Immature natural killer cell (primary cell): ENCODE measurements at regions not wholly inside any gene's neighbourhood (a gene's known extent, or its start where the extent isn't known, plus 50 kb on each side); places are given as distances from the start of the nearest gene placed in this dataset.

ENCODE experiments used
- DNase-seq, 3 donors: peaks; one replicate each; pipeline ENCODE4 v3.0.0; 2022; ENCODE audit warnings: mixed read lengths in 1 of 3
- H3K27ac Mint-ChIP-seq, 6 donors: one replicate each; pipeline ENCODE4 v1.8.0; 2020; ENCODE audit warnings: mixed read lengths in 6 of 6, mild to moderate bottlenecking in 5 of 6, inconsistent platforms in 4 of 6, moderate library complexity in 3 of 6
- H3K27me3 Mint-ChIP-seq, 3 donors: one replicate each; pipeline ENCODE4 v1.8.0; 2020 to 2021; ENCODE audit warnings: low read depth in 3 of 3, mild to moderate bottlenecking in 3 of 3, mixed read lengths in 3 of 3, moderate library complexity in 3 of 3, inconsistent platforms in 1 of 3
- H3K36me3 Mint-ChIP-seq, 3 donors: one replicate each; pipeline ENCODE4 v1.8.0; 2020; ENCODE audit warnings: mixed read lengths in 3 of 3, inconsistent platforms in 2 of 3, mild to moderate bottlenecking in 2 of 3
- H3K4me1 Mint-ChIP-seq, 2 donors: one replicate each; pipeline ENCODE4 v1.8.0; 2020; ENCODE audit warnings: inconsistent platforms in 2 of 2, mild to moderate bottlenecking in 2 of 2, mixed read lengths in 2 of 2, moderate library complexity in 1 of 2
- H3K4me3 Mint-ChIP-seq, 5 donors: one replicate each; pipeline ENCODE4 v1.8.0; 2020; ENCODE audit warnings: mild to moderate bottlenecking in 5 of 5, mixed read lengths in 5 of 5, inconsistent platforms in 3 of 5, moderate library complexity in 3 of 5
- H3K9me3 Mint-ChIP-seq, 6 donors: one replicate each; pipeline ENCODE4 v1.8.0; 2020; ENCODE audit warnings: mild to moderate bottlenecking in 6 of 6, mixed read lengths in 6 of 6, inconsistent platforms in 4 of 6, moderate library complexity in 3 of 6

DNA sequence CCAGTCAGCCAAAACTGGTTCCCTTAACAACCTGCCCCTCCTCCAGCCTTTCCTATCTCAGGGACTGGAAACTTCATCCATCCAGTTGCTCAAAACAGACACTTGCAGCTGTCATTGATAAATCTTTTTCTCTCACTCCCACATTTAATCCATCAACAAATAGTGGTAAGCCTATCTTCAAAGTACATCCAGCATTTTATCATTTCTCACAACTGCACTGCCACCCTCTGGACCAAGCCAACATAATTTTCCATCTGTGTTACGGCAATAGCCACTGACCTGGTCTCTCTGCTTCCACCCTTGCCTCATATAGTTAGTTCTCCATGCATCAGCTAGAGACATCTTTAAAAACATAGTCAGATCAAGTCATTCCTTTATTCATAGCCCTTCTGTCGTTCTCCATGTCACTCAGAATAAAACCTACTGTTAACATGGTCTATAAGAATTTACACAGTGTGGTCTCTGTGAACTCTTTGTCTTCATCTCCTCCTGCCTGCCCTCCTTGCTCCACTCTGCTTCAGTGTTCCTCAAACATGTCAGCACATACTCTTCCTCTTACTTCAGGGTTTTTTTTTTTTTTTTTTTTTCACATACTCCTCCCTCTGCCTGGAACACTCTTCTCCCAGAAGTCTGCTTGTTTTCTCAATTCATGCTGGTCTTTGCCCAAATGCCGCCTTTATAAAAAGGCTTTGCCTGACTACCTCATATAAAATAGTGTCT, 102.5 kb upstream of the COL6A5 start:
- Mint-ChIP-seq H3K27me3 (peaks cover 0 to 2% (median 2%) of the 10 kb centered on the region in 3 donors), H3K9me3 (no peaks in the 10 kb centered on the region), H3K4me3 (no peak overlapping the region), H3K36me3 (no peaks in the 10 kb centered on the region), H3K4me1 (no peaks in the 10 kb centered on the region), H3K27ac (no peak overlapping the region)
- DNase-seq = no peak

DNA sequence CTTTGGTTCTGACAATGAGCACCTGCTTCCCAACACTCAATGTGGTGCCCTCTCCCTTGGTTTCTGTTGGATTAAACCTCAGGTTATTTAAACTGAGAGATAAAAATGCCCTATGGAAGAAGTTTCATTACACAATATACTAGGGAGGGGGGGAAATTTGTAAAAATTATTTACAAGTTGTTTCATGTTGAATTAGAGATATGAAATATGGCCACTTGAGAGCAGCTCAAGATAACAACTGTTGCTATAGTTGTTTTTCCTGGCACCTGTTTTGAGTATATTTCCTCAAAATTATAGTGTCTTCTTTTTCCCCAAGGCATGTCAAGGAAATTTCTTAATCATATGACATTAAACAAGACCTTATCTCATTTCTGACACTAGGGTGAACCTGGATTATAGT, 101.7 kb upstream of the COL6A5 start:
- no peak overlapping the region for H3K27ac Mint-ChIP-seq
- no peaks in the 10 kb centered on the region for H3K4me1 Mint-ChIP-seq
- peaks cover 0 to 2% (median 2%) of the 10 kb centered on the region in 3 donors for H3K27me3 Mint-ChIP-seq
- H3K4me3 Mint-ChIP-seq = no peak overlapping the region
- H3K9me3 Mint-ChIP-seq = no peaks in the 10 kb centered on the region
- H3K36me3 Mint-ChIP-seq = no peaks in the 10 kb centered on the region
- no peak for DNase-seq

DNA sequence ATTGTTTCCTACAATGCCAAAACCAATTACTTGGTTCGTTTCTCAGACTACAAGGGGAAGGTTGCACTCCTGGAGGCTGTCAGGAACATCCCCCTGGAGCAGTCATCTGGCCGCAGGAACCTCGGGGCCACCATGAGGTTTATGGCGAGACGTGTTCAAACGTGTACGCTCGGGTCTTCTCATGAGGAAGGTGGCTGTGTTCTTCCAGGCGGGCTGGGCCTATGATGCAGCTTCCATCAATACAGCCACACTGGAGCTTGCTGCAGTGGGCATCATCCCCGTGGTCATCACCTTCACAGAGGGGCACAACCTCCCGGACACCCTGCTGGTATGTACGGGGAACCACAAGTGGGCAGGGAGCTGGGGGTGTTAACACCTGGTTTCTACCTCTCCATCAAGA, 94.5 kb upstream of the COL6A5 start:
- H3K4me1 Mint-ChIP-seq = no peaks in the 10 kb centered on the region
- no peak for DNase-seq
- H3K4me3 Mint-ChIP-seq = no peak overlapping the region
- H3K27me3 Mint-ChIP-seq = peaks cover 0 to 2% (median 0%) of the 10 kb centered on the region in 3 donors
- H3K9me3 Mint-ChIP-seq = peaks cover 0 to 2% (median 0%) of the 10 kb centered on the region in 6 donors
- H3K27ac Mint-ChIP-seq = no peak overlapping the region
- H3K36me3 Mint-ChIP-seq = no peaks in the 10 kb centered on the region

DNA sequence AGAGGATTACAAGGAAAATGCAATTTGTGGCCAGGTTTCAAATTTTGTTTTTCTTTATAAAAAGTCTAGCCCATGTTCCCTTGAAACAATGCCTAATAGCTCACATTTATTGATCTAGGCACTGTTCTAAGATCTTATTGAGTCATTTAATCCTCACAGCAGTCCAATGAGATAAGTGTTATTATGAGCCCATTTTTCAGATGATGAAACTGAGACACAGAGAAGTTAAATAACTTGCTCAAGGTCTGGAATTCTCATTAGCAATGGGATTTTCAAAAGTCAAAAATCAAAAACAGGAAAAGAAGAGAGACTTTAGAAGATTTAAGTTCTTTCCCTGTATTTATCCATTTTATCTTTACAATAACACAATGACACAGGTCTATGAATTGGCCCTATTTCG, 90.0 kb upstream of the COL6A5 start:
- H3K27me3 Mint-ChIP-seq = peaks cover 0 to 2% (median 2%) of the 10 kb centered on the region in 3 donors
- DNase-seq = no peak
- H3K36me3 Mint-ChIP-seq = no peaks in the 10 kb centered on the region
- H3K9me3 Mint-ChIP-seq = peaks cover 0 to 2% (median 0%) of the 10 kb centered on the region in 6 donors
- no peaks in the 10 kb centered on the region for H3K4me1 Mint-ChIP-seq
- H3K27ac Mint-ChIP-seq = no peak overlapping the region
- H3K4me3 Mint-ChIP-seq = no peak overlapping the region

DNA sequence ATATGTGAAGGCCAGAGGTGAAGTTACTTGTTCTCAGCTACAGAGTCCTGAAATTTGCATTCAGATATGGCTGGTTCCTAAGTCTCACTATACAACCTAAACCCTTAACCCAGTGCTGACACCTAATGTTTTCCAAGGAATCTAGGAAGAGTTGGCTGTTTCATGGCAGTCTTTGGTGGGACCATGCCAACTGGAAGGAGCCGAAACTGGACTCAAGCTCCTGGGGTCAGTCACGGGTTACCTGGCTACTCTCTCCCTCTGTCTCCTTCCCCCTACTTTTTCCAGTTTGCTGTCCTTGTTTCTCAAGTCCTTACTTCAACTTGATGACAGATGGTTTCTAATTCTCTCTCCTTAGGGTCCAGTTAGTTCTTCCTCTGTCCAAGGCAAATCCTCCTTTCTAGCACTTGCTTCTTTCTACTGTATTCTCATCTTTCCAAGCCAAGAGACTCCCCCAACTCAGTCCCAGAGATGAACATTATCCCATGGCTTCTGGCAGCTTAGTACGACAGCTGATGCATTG, 88.6 kb upstream of the COL6A5 start:
- peaks cover 0 to 2% (median 0%) of the 10 kb centered on the region in 6 donors for H3K9me3 Mint-ChIP-seq
- H3K36me3 Mint-ChIP-seq = no peaks in the 10 kb centered on the region
- no peak overlapping the region for H3K27ac Mint-ChIP-seq
- H3K4me1 Mint-ChIP-seq = no peaks in the 10 kb centered on the region
- peaks cover 0 to 2% (median 2%) of the 10 kb centered on the region in 3 donors for H3K27me3 Mint-ChIP-seq
- H3K4me3 Mint-ChIP-seq = no peak overlapping the region
- no peak for DNase-seq

GRCh38 chr3:130258532-130258952, 86.9 kb upstream of the COL6A5 start:
- Mint-ChIP-seq H3K27ac (no peak overlapping the region), H3K4me1 (no peaks in the 10 kb centered on the region), H3K4me3 (no peak overlapping the region), H3K27me3 (peaks cover 0 to 2% (median 2%) of the 10 kb centered on the region in 3 donors), H3K36me3 (no peaks in the 10 kb centered on the region), H3K9me3 (peaks cover 0 to 2% (median 0%) of the 10 kb centered on the region in 6 donors)
- no peak for DNase-seq

DNA sequence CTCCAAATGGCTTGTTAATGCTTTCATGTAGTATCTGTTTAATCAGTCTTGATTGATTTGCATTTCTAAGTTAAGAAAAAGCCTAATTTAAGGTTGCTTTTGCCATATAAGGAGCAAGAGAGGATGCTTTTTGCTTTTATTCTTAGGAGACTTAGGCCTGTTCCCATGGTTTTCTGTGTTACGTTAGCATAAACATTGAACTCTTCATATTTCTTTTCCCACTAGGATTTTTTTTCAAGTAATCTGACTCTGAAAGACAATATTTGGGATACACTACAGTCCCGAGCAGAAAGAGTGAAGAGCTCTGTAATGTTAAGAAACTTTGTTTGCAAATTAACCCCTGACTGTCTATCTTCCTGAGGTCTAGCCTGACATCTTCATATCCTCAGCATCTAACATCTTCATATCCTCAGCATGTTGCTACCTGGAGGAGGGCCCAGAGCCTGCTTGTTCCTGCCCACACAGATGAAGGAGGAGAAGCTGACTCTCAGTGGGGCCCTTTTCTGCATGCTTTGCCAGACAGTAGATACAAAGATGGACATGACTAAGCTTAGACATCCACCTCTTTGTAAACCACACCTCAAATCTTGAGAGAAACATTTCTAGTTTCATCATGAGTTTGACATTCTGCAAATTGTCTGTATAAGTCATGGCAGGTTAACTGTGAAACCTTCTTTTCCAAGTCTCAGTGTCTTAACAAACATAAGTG, 86.2 kb upstream of the COL6A5 start:
- Mint-ChIP-seq H3K4me3 (no peak overlapping the region), H3K27me3 (peaks cover 0 to 2% (median 2%) of the 10 kb centered on the region in 3 donors), H3K36me3 (no peaks in the 10 kb centered on the region), H3K4me1 (no peaks in the 10 kb centered on the region), H3K9me3 (peaks cover 0 to 2% (median 0%) of the 10 kb centered on the region in 6 donors), H3K27ac (no peak overlapping the region)
- no peak for DNase-seq

GRCh38 chr3:130260918-130261317, 84.6 kb upstream of the COL6A5 start:
- Mint-ChIP-seq H3K4me3 (no peak overlapping the region), H3K36me3 (no peaks in the 10 kb centered on the region), H3K9me3 (peaks cover 0 to 2% (median 0%) of the 10 kb centered on the region in 6 donors), H3K27ac (no peak overlapping the region), H3K27me3 (peaks cover 0 to 2% (median 2%) of the 10 kb centered on the region in 3 donors), H3K4me1 (no peaks in the 10 kb centered on the region)
- DNase-seq = no peak

DNA sequence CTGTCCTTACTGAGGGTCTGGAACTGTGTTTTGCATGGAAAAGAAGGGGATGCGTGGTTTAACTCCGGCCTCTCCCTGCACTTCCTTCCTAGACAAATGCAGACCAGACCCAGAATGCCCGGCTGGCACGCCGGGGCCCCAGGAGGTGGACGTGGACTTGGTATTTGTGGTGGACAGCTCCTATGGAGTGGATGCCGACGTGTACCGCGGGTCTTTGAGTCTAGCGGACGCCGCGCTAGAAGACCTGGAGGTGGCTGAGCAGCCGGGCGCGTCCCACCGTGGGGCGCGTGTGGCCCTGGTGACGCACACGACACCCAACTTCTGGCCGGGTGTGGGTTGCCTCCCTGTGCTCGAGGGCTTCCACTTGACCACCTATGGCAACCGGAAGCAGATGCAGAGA, 81.8 kb upstream of the COL6A5 start:
- no peaks in the 10 kb centered on the region for H3K4me1 Mint-ChIP-seq
- H3K9me3 Mint-ChIP-seq = peaks cover 0 to 2% (median 0%) of the 10 kb centered on the region in 6 donors
- no peak overlapping the region for H3K4me3 Mint-ChIP-seq
- no peak overlapping the region for H3K27ac Mint-ChIP-seq
- no peak for DNase-seq
- peaks cover 0 to 2% (median 0%) of the 10 kb centered on the region in 3 donors for H3K27me3 Mint-ChIP-seq
- no peaks in the 10 kb centered on the region for H3K36me3 Mint-ChIP-seq

- Mint-ChIP-seq H3K27me3 (peaks cover 4 to 6% (median 5%) of the 10 kb centered on the region in 3 donors), H3K36me3 (no peaks in the 10 kb centered on the region), H3K4me3 (no peak overlapping the region), H3K4me1 (no peaks in the 10 kb centered on the region), H3K9me3 (peaks cover 0 to 2% (median 0%) of the 10 kb centered on the region in 6 donors), H3K27ac (no peak overlapping the region)
- DNase-seq = no peak
Observed at GRCh38 chr3:130266817-130267216, 78.7 kb upstream of the COL6A5 start.

DNA sequence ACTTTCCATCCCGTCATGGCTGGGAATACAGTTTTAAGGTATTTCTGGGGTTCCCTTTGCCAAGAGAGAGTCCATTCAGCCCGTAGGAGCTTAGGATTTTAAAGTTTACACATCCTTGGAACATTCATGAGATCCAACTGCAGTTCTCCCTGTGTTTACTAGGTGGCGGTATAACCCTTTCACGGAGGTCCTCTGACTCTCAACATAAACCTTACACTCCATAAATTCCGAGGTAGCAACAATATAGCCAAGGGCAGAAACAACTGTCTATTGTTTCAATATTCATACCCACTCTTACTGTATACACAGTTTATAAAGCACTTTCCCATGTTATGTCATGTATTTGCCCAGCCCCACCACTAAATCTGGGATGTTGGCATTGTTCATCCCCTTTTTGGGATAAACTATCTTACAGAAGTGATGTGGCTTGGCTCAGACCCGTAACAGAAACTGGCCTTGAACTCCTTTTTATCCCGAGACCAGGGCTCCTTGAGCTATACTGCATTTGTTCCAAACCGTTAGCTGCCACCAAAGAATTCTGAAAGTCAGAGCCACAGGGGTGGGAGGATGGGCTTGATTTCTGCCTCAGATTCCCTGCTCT, 69.2 kb upstream of the COL6A5 start:
- no peaks in the 10 kb centered on the region for H3K9me3 Mint-ChIP-seq
- H3K4me3 Mint-ChIP-seq = no peak overlapping the region
- DNase-seq = no peak
- peaks cover 1 to 5% (median 2%) of the 10 kb centered on the region in 3 donors for H3K27me3 Mint-ChIP-seq
- H3K4me1 Mint-ChIP-seq = no peaks in the 10 kb centered on the region
- H3K27ac Mint-ChIP-seq = no peak overlapping the region
- no peaks in the 10 kb centered on the region for H3K36me3 Mint-ChIP-seq

DNA sequence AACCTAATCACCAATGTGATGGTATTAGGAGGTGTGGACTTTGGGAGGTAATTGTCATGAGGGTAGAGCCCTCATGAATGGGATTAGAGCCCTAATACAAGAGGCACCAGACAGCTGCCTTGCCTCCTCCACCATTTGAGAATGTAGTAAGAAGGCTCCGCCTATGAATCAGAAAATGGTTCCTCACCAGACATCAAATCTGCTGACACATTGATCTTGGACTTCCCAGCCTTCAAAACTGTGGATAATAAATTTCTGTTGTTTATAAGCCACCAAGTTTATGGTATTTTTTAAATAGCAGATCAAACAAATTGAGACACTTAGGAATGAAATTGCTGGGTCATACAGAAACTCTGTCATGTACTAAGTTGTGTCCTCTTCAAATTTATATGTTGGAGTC, 56.8 kb upstream of the COL6A5 start:
- Mint-ChIP-seq H3K36me3 (no peaks in the 10 kb centered on the region), H3K27ac (no peak overlapping the region), H3K4me1 (no peaks in the 10 kb centered on the region), H3K27me3 (peaks cover 3 to 8% (median 8%) of the 10 kb centered on the region in 3 donors), H3K4me3 (no peak overlapping the region), H3K9me3 (peaks cover 0 to 5% (median 0%) of the 10 kb centered on the region in 6 donors)
- DNase-seq = no peak

DNA sequence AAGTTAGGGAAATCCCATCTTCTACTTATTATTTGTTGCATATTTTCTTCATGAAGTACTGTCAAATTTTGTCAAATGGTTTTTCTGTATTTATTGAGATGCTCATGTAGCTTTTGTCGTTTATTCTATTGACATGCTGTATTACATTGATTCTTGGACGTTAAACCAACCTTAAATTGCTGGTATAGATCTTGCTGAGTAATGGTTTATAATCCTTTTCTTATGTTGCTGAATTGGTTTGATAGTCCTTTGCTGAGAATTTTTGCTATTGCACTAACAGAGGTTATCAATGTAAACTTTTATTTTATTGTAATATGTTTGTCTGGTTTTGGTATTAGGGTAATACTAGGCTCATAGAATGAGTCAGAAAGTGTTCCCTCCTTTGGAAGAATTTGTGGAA, 54.3 kb upstream of the COL6A5 start:
- Mint-ChIP-seq H3K4me1 (no peaks in the 10 kb centered on the region), H3K9me3 (peaks cover 0 to 5% (median 0%) of the 10 kb centered on the region in 6 donors), H3K4me3 (no peak overlapping the region), H3K27ac (no peak overlapping the region), H3K36me3 (no peaks in the 10 kb centered on the region), H3K27me3 (peaks cover 3 to 19% (median 6%) of the 10 kb centered on the region in 3 donors)
- no peak for DNase-seq

GRCh38 chr3:130293247-130293646, 52.2 kb upstream of the COL6A5 start:
- Mint-ChIP-seq H3K4me3 (no peak overlapping the region), H3K9me3 (peaks cover 0 to 5% (median 0%) of the 10 kb centered on the region in 6 donors), H3K27me3 (peaks cover 0 to 19% (median 5%) of the 10 kb centered on the region in 3 donors), H3K36me3 (no peaks in the 10 kb centered on the region), H3K27ac (no peak overlapping the region), H3K4me1 (no peaks in the 10 kb centered on the region)
- no peak for DNase-seq
